ENCODE measurements at regions not wholly inside any gene's neighbourhood (a gene's known extent, or its start where the extent isn't known, plus 50 kb on each side); places are given as distances from the start of the nearest gene placed in this dataset.

GRCh38 chr2:241933179-241933911 lies 63.8 kb downstream of the RTP5 start:
- Histone ChIP-seq H3K4me3 (ENCODE audit: low read depth, low read length) (no peak overlapping the region), H3K36me3 (ENCODE audit: control insufficient read depth, insufficient read depth, low read length) (no peaks in the 10 kb centered on the region), H3K27me3 (ENCODE audit: control insufficient read depth, insufficient read depth, low read length) (no peaks in the 10 kb centered on the region)
- ChIA-PET POLR2A (no interaction called here), CTCF (interaction anchor here (0.8 to 3.0 kb wide), 4 partner anchors 10 to 90 kb away, joined by 3 to 16 read pairs (median 6); no protein-coding TSS in a partner anchor)
- peak; percentile 10 for DNase-seq (ENCODE audit: low read depth)
- no peak for TF ChIP-seq CTCF (IDR thresholded peaks at IDR 0.05; ENCODE audit: insufficient read depth, low read depth, low read length)

DNA sequence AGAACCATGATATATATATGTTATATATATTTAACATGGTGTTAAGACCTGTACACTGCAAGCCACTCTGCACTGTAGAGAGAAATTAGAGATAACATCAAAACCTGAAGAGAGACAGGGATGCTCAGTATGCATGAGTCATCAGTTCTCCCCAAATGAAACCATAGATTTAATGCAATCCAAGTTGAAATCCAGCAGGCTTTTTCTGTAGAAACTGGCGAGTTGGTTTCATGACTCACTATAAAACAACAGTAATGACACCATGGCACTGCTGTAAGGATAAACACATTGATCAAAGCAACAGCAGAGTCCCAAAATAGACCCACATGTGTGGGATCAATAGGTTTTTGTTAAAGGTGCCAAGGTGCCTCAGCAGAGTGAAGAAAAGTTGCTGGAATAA lies 65.8 kb downstream of the RTP5 start:
- H3K4me3 ChIP-seq (ENCODE audit: low read depth, low read length), result no peak overlapping the region
- CTCF ChIA-PET, result no interaction called here
- no peaks in the 10 kb centered on the region for H3K36me3 ChIP-seq (ENCODE audit: control insufficient read depth, insufficient read depth, low read length)
- POLR2A ChIA-PET, result no interaction called here
- H3K27me3 ChIP-seq (ENCODE audit: control insufficient read depth, insufficient read depth, low read length), result no peaks in the 10 kb centered on the region
- no peak for TF ChIP-seq CTCF (IDR thresholded peaks at IDR 0.05; ENCODE audit: insufficient read depth, low read depth, low read length)
- peak; percentile 66 for DNase-seq (ENCODE audit: low read depth)

GRCh38 chr2:241935774-241936173 lies 66.2 kb downstream of the RTP5 start:
- POLR2A ChIA-PET, result no interaction called here

DNA sequence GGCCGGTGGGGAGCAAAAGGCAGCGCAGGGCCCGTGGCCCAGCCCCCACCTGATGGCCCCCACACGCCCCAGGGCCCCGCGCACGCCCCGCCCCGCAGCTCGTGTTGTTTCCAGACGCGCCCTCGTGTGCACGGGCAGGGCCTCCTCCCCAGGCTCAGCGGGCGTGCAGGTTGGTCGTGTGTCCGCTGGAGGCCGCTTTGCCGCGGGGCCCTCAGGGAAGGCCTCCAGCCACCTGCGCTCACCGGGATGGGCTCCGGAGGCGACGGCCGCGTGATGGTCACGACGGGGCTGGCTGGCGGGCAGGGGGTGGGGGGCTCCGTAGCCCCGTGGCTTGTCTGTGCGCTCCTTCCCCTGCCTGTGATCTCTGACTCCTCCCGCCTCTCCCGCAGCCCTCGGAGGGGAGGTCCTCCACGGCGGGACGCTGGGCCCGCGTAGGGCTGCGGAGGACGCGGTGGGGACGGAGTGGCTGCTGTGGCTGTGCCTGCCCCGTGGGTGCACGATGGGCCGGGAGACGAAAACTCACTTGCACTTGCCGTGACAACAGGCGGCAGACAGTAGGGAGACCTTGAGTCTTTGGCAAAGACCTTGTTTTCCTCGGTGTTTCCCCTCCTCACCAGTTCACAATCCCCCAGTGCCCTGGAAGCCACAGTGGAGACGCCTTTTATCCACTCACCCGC lies 67.1 kb downstream of the RTP5 start:
- no peak overlapping the region for H3K4me3 ChIP-seq (ENCODE audit: low read depth, low read length)
- no peak for TF ChIP-seq CTCF (IDR thresholded peaks at IDR 0.05; ENCODE audit: insufficient read depth, low read depth, low read length)
- ChIA-PET CTCF (no interaction called here), POLR2A (no interaction called here)
- H3K27me3 ChIP-seq (ENCODE audit: control insufficient read depth, insufficient read depth, low read length), result no peaks in the 10 kb centered on the region
- DNase-seq (ENCODE audit: low read depth), result no peak
- no peaks in the 10 kb centered on the region for H3K36me3 ChIP-seq (ENCODE audit: control insufficient read depth, insufficient read depth, low read length)

More at GRCh38 chr2:241935774-241936173, 66.2 kb downstream of the RTP5 start:
- CTCF ChIA-PET, result no interaction called here
- no peak for DNase-seq (ENCODE audit: low read depth)
- Histone ChIP-seq H3K27me3 (ENCODE audit: control insufficient read depth, insufficient read depth, low read length) (no peaks in the 10 kb centered on the region), H3K4me3 (ENCODE audit: low read depth, low read length) (no peak overlapping the region), H3K36me3 (ENCODE audit: control insufficient read depth, insufficient read depth, low read length) (no peaks in the 10 kb centered on the region)
- TF ChIP-seq CTCF (IDR thresholded peaks at IDR 0.05; ENCODE audit: insufficient read depth, low read depth, low read length), result no peak

DNA sequence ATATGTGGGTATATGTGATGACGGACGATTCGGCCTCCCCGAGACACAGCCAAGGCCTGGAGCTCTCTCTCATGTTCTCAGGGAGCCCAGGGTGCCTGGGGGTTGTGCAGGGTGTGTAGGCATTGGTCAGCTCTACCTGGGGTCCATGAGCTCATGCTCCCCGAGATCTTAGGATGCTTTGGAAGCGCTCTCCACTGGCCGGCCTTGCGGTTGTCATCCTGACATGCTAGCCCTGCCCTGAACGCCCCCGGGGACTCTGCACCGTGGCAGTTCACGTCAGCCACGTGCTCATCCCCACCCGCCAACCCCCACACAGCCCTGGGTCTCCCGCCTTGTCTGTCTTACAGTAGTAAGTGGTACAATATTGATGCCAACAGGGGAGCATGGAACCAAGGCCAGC lies 67.8 kb downstream of the RTP5 start:
- POLR2A ChIA-PET, result no interaction called here
- DNase-seq (ENCODE audit: low read depth), result no peak
- TF ChIP-seq CTCF (IDR thresholded peaks at IDR 0.05; ENCODE audit: insufficient read depth, low read depth, low read length), result no peak
- Histone ChIP-seq H3K27me3 (ENCODE audit: control insufficient read depth, insufficient read depth, low read length) (no peaks in the 10 kb centered on the region), H3K36me3 (ENCODE audit: control insufficient read depth, insufficient read depth, low read length) (no peaks in the 10 kb centered on the region), H3K4me3 (ENCODE audit: low read depth, low read length) (no peak overlapping the region)
- CTCF ChIA-PET, result interaction anchor here (2.9 kb wide), 1 partner anchor 14 kb away, joined by 18 read pairs; no protein-coding TSS in a partner anchor

Measured in BJ (cell line).